GM23338 (cell line): ENCODE measurements at regions not wholly inside any gene's neighbourhood (a gene's known extent, or its start where the extent isn't known, plus 50 kb on each side); places are given as distances from the start of the nearest gene placed in this dataset.
A peak's percentile ranks its signal among the peaks of the same experiment; 100 is the strongest.

Source experiments
- ATAC-seq: fragments of 200-7000 bp; cut with Tn5 transposase; 3 replicates; pipeline ENCODE4 v1.9.1; 2020
- DNase-seq: peaks from one replicate; pipeline ENCODE4 v3.0.0-alpha.2; 2015; ENCODE audit warnings: low spot score
- H2AFZ ChIP-seq: fragments of 200-600 bp; sonication (generic); 2 replicates; pipeline ENCODE4 v1.8.0; 2016; ENCODE audit warnings: antibody characterized with exemption, mild to moderate bottlenecking, moderate library complexity
- H3F3A ChIP-seq: fragments of 200-600 bp; sonication (generic); replicated peaks from 2 replicates; pipeline ENCODE4 v1.8.0; 2017; ENCODE audit warnings: antibody characterized with exemption, mixed run types, low read depth
- H3K27ac ChIP-seq: fragments of 200-600 bp; sonication (generic); 2 replicates; pipeline ENCODE4 v1.6.1; 2016; ENCODE audit warnings: low read depth
- H3K27me3 ChIP-seq: fragments of 200-600 bp; sonication (generic); 2 replicates; pipeline ENCODE4 v1.8.0; 2016; ENCODE audit warnings: mild to moderate bottlenecking, mixed run types, moderate library complexity; ENCODE audit not compliant: insufficient read depth
- H3K36me3 ChIP-seq: fragments of 200-600 bp; sonication (generic); 2 replicates; pipeline ENCODE4 v1.8.0; 2016; ENCODE audit warnings: mild to moderate bottlenecking; ENCODE audit not compliant: insufficient read depth
- H3K4me1 ChIP-seq: fragments of 200-600 bp; sonication (generic); 2 replicates; pipeline ENCODE4 v1.8.0; 2016; ENCODE audit warnings: mild to moderate bottlenecking, moderate library complexity; ENCODE audit not compliant: insufficient read depth
- H3K4me2 ChIP-seq: fragments of 200-600 bp; sonication (generic); 2 replicates; pipeline ENCODE4 v1.7.1; 2017; ENCODE audit warnings: mixed run types
- H3K4me3 ChIP-seq: fragments of 200-600 bp; sonication (generic); 2 replicates; pipeline ENCODE4 v1.6.1; 2016; ENCODE audit warnings: mixed run types
- H3K79me2 ChIP-seq: fragments of 200-600 bp; sonication (generic); replicated peaks from 2 replicates; pipeline ENCODE4 v1.8.0; 2017; ENCODE audit warnings: mild to moderate bottlenecking; ENCODE audit not compliant: insufficient read depth
- H3K9me2 ChIP-seq: fragments of 200-600 bp; sonication (generic); 2 replicates; pipeline ENCODE4 v1.8.0; 2017; ENCODE audit not compliant: insufficient read depth
- H4K20me1 ChIP-seq: fragments of 200-600 bp; sonication (generic); replicated peaks from 2 replicates; pipeline ENCODE4 v1.8.0; 2017; ENCODE audit warnings: mild to moderate bottlenecking; ENCODE audit not compliant: insufficient read depth
- H3K27ac Mint-ChIP-seq: 2 replicates; pipeline ENCODE4 v1.8.0; 2020; ENCODE audit warnings: inconsistent platforms, mild to moderate bottlenecking, moderate library complexity, mixed read lengths
- H3K27me3 Mint-ChIP-seq: 3 replicates; pipeline ENCODE4 v1.8.0; 2022; ENCODE audit warnings: low read depth, mild to moderate bottlenecking, moderate library complexity, mixed read lengths, inconsistent platforms; ENCODE audit not compliant: insufficient read depth, poor library complexity
- H3K36me3 Mint-ChIP-seq: 3 replicates; pipeline ENCODE4 v1.8.0; 2021; ENCODE audit warnings: low read depth, mild to moderate bottlenecking, inconsistent platforms, moderate library complexity, mixed read lengths
- H3K4me1 Mint-ChIP-seq: 3 replicates; pipeline ENCODE4 v1.8.0; 2020; ENCODE audit warnings: mild to moderate bottlenecking, inconsistent platforms, mixed read lengths
- H3K4me3 Mint-ChIP-seq: 3 replicates; pipeline ENCODE4 v1.8.0; 2021; ENCODE audit warnings: moderate library complexity, mild to moderate bottlenecking, inconsistent platforms, mixed read lengths
- H3K9me3 Mint-ChIP-seq: 3 replicates; pipeline ENCODE4 v1.8.0; 2020; ENCODE audit warnings: moderate library complexity, mild to moderate bottlenecking, inconsistent platforms, mixed read lengths
- CREB1 ChIP-seq: fragments of 250-450 bp; sonication (Bioruptor Pico); IDR thresholded peaks from 2 replicates; pipeline ENCODE4 v1.5.0; 2020; ENCODE audit warnings: low read depth, mild to moderate bottlenecking, moderate library complexity
- CTCF ChIP-seq, 2 experiments: fragments of 200-600 bp in 1 of 2; sonication (generic) in 1 of 2; conservative IDR thresholded peaks; 2 replicates each; pipeline versions ENCODE4 v1.5.1 to v1.6.1; 2016 to 2017; ENCODE audit warnings: antibody characterized with exemption in 2 of 2, low read depth in 2 of 2, mild to moderate bottlenecking in 2 of 2, moderate library complexity in 1 of 2
- ETS1 ChIP-seq: IDR thresholded peaks from 2 replicates; pipeline ENCODE4 v1.6.1; 2016; ENCODE audit warnings: antibody characterized with exemption
- EZH2 ChIP-seq: fragments of 200-600 bp; sonication (generic); IDR thresholded peaks from one replicate; pipeline ENCODE4 v1.8.0; 2017; ENCODE audit warnings: antibody characterized with exemption, mild to moderate bottlenecking, low read depth; ENCODE audit not compliant: unreplicated experiment
- EZH2phosphoT487 ChIP-seq: fragments of 200-600 bp; sonication (generic); IDR thresholded peaks from one replicate; pipeline ENCODE4 v1.8.1; 2018; ENCODE audit warnings: antibody characterized with exemption; ENCODE audit not compliant: unreplicated experiment
- JUNB ChIP-seq: IDR thresholded peaks from one replicate; pipeline ENCODE4 v1.6.1; 2016; ENCODE audit warnings: antibody characterized with exemption; ENCODE audit not compliant: unreplicated experiment
- NANOG ChIP-seq: IDR thresholded peaks from 2 replicates; pipeline ENCODE4 v1.6.1; 2016; ENCODE audit warnings: antibody characterized with exemption, borderline replicate concordance
- POLR2AphosphoS5 ChIP-seq: IDR thresholded peaks from 2 replicates; pipeline ENCODE4 v1.6.1; 2016; ENCODE audit warnings: antibody characterized with exemption, low read depth
- REST ChIP-seq: IDR thresholded peaks from one replicate; pipeline ENCODE4 v1.6.1; 2018; ENCODE audit warnings: antibody characterized with exemption; ENCODE audit not compliant: unreplicated experiment
- STAT1 ChIP-seq: IDR thresholded peaks from one replicate; pipeline ENCODE4 v1.6.1; 2016; ENCODE audit warnings: antibody characterized with exemption; ENCODE audit not compliant: unreplicated experiment
- ZNF114 ChIP-seq: fragments of 250-450 bp; sonication (Bioruptor Pico); IDR thresholded peaks from 2 replicates; pipeline ENCODE4 v1.5.0; 2020; ENCODE audit warnings: mild to moderate bottlenecking, moderate library complexity
- ZNF331 ChIP-seq: fragments of 250-450 bp; sonication (Bioruptor Pico); IDR thresholded peaks from 2 replicates; pipeline ENCODE4 v1.5.0; 2020; ENCODE audit warnings: low read depth, mild to moderate bottlenecking, moderate library complexity
- ZNF462 ChIP-seq: fragments of 250-450 bp; sonication (Bioruptor Pico); IDR thresholded peaks from 2 replicates; pipeline ENCODE4 v1.5.0; 2020; ENCODE audit warnings: mild to moderate bottlenecking, moderate library complexity

GRCh38 chr12:90004319-90005074, 295.9 kb upstream of the ATP2B1 start:
- Histone ChIP-seq H4K20me1 (no peaks in the 10 kb centered on the region), H3K27me3 (no peaks in the 10 kb centered on the region), H3K27ac (peak overlapping the region; percentile 14; the same call in 1 of the 2 replicates), H3K4me2 (0 out of 2 replicates have a peak overlapping the region, but pooled peaks have one; percentile 0), H3F3A (no peaks in the 10 kb centered on the region), H3K4me3 (no peak overlapping the region), H3K4me1 (peaks cover 9% of the 10 kb centered on the region), H2AFZ (no peak overlapping the region), H3K36me3 (no peaks in the 10 kb centered on the region), H3K9me2 (peaks cover 4% of the 10 kb centered on the region; the same call in 1 of the 2 replicates), H3K79me2 (no peaks in the 10 kb centered on the region)
- Mint-ChIP-seq H3K9me3 (no peaks in the 10 kb centered on the region), H3K4me3 (peak overlapping the region; percentile 2; the same call in 1 of the 3 replicates), H3K27me3 (no peaks in the 10 kb centered on the region), H3K36me3 (no peaks in the 10 kb centered on the region), H3K27ac (peak overlapping the region; percentile 87), H3K4me1 (peaks cover 17% of the 10 kb centered on the region)
- TF ChIP-seq NANOG = no peak
- no peak for TF ChIP-seq REST
- TF ChIP-seq STAT1 = no peak
- TF ChIP-seq JUNB = no peak
- TF ChIP-seq ZNF114 (CRISPR knock-in tag) = no peak
- no peak for TF ChIP-seq POLR2AphosphoS5
- TF ChIP-seq EZH2 = no peak
- TF ChIP-seq CTCF (conservative IDR thresholded peaks at IDR 0.05; ENCODE audit: low read depth in 2 of 2) = no peak
- TF ChIP-seq CREB1 = no peak
- TF ChIP-seq ETS1 = no peak
- no peak for TF ChIP-seq ZNF462 (CRISPR knock-in tag)
- TF ChIP-seq ZNF331 (CRISPR knock-in tag) = no peak
- no peak for TF ChIP-seq EZH2phosphoT487
- ATAC-seq (peak; percentile 76), DNase-seq (peak; percentile 59)
